ENCODE measurements at regions not wholly inside any gene's neighbourhood (a gene's known extent, or its start where the extent isn't known, plus 50 kb on each side); places are given as distances from the start of the nearest gene placed in this dataset.
"Not testable (repeated sequence)": the region's sequence is repeated elsewhere in the genome, so short reads cannot be mapped to it uniquely, and the experiment has no call there.

DNA sequence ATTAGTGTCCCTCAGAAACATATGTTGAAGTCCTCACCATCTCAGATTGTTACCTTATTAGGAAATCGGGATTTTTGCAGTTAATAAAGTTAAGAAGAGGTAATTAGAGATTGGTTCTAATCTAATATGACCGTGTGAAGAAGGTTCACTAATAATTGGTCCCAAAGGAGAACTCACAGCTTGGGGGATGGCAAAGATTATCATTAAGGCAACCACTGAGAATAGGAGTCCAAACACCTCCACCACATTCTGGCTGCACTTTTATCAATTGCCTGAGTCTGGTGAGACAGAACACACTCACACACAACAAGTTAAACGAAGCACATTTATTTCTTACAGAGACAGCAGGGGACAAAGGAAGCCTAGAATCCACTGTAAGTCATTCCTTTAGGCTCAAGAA lies 94.9 kb upstream of the PRDM9 start:
- H3K27ac ChIP-seq (ENCODE audit: low read length), result no peak overlapping the region
- DNase-seq (no peak), ATAC-seq (ENCODE audit: insufficient read depth, low read depth) (no peak)
- H3K4me1 ChIP-seq (ENCODE audit: insufficient read depth, low read length), result no peaks in the 10 kb centered on the region
- no peaks in the 10 kb centered on the region for H3K36me3 ChIP-seq (ENCODE audit: insufficient read depth, low read length)
- no peak overlapping the region for H3K9ac ChIP-seq (ENCODE audit: low read depth, low read length)
- no peak overlapping the region for H3K4me3 ChIP-seq (ENCODE audit: low read depth in 1 of 2, low read length in 2 of 2)
- no peaks in the 10 kb centered on the region for H3K79me2 ChIP-seq (ENCODE audit: insufficient read depth, low read length)
- no peaks in the 10 kb centered on the region for H4K20me1 ChIP-seq (ENCODE audit: insufficient read depth, low read length)
- no peaks in the 10 kb centered on the region for H3K27me3 ChIP-seq (ENCODE audit: insufficient read depth, low read length, poor library complexity)
- H2AFZ ChIP-seq (ENCODE audit: low read depth, low read length), result no peak overlapping the region
- TF ChIP-seq, protein P1, sequence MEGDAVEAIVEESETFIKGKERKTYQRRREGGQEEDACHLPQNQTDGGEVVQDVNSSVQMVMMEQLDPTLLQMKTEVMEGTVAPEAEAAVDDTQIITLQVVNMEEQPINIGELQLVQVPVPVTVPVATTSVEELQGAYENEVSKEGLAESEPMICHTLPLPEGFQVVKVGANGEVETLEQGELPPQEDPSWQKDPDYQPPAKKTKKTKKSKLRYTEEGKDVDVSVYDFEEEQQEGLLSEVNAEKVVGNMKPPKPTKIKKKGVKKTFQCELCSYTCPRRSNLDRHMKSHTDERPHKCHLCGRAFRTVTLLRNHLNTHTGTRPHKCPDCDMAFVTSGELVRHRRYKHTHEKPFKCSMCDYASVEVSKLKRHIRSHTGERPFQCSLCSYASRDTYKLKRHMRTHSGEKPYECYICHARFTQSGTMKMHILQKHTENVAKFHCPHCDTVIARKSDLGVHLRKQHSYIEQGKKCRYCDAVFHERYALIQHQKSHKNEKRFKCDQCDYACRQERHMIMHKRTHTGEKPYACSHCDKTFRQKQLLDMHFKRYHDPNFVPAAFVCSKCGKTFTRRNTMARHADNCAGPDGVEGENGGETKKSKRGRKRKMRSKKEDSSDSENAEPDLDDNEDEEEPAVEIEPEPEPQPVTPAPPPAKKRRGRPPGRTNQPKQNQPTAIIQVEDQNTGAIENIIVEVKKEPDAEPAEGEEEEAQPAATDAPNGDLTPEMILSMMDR (IDR thresholded peaks at IDR 0.05; ENCODE audit: borderline replicate concordance, extremely low read depth, low read length, poor library complexity, severe bottlenecking), result no peak
- TF ChIP-seq EZH2 (IDR thresholded peaks at IDR 0.05; ENCODE audit: borderline replicate concordance, low read depth, low read length, severe bottlenecking), result no peak
- no peaks in the 10 kb centered on the region for H3K9me3 ChIP-seq (ENCODE audit: insufficient read depth, low read length, severe bottlenecking)
- H3K4me2 ChIP-seq (ENCODE audit: insufficient read depth, low read length), result no peak overlapping the region

DNA sequence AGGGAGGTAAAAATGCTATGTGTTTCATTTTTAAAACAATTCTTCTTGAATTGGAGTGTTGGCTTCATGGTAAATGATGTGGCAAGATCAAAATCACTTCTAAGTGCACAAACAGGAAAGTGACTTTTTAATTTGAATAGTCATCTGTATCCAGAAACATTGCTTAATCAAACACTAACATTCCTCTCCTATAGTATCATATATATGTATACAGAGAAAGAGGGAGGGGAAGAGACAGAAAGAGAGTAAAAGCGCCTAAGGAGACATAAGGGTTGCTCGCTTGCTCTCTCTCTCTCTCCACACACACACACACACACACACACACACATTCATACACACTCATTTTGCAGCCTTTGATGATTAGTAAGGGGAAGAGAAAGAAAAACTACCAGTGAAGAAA lies 95.4 kb upstream of the PRDM9 start:
- no peak for TF ChIP-seq EZH2 (IDR thresholded peaks at IDR 0.05; ENCODE audit: borderline replicate concordance, low read depth, low read length, severe bottlenecking)
- no peaks in the 10 kb centered on the region for H3K27me3 ChIP-seq (ENCODE audit: insufficient read depth, low read length, poor library complexity)
- no peak overlapping the region for H3K9ac ChIP-seq (ENCODE audit: low read depth, low read length)
- H3K9me3 ChIP-seq (ENCODE audit: insufficient read depth, low read length, severe bottlenecking), result no peaks in the 10 kb centered on the region
- no peaks in the 10 kb centered on the region for H3K36me3 ChIP-seq (ENCODE audit: insufficient read depth, low read length)
- H3K4me3 ChIP-seq (ENCODE audit: low read depth in 1 of 2, low read length in 2 of 2), result no peak overlapping the region
- no peak overlapping the region for H3K4me2 ChIP-seq (ENCODE audit: insufficient read depth, low read length)
- ATAC-seq (ENCODE audit: insufficient read depth, low read depth) (no peak), DNase-seq (no peak)
- no peaks in the 10 kb centered on the region for H3K79me2 ChIP-seq (ENCODE audit: insufficient read depth, low read length)
- H3K27ac ChIP-seq (ENCODE audit: low read length), result no peak overlapping the region
- no peak overlapping the region for H2AFZ ChIP-seq (ENCODE audit: low read depth, low read length)
- H4K20me1 ChIP-seq (ENCODE audit: insufficient read depth, low read length), result no peaks in the 10 kb centered on the region
- H3K4me1 ChIP-seq (ENCODE audit: insufficient read depth, low read length), result no peaks in the 10 kb centered on the region

DNA sequence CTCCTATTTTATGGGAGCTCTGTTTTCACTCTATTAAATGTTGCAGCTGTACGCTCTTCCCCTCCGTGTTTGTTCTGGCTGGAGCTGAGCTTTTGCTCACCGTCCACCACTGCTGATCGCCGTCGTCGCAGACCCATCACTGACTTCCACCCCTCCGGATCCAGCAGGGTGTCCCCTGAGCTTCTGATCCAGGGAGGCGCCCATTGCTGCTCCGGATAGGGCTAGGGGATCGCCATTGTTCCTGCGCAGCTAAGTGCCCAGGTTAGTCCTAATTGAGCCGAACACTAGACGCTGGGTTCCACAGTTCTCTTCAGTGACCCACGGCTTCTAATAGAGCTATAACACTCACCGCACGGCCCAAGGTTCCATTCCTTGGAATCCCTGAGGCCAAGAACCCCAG lies 96.2 kb upstream of the PRDM9 start:
- H3K4me1 ChIP-seq (ENCODE audit: insufficient read depth, low read length), result no peaks in the 10 kb centered on the region
- H3K9me3 ChIP-seq (ENCODE audit: insufficient read depth, low read length, severe bottlenecking), result no peaks in the 10 kb centered on the region
- H2AFZ ChIP-seq (ENCODE audit: low read depth, low read length), result no peak overlapping the region
- H3K4me3 ChIP-seq (ENCODE audit: low read depth in 1 of 2, low read length in 2 of 2), result no peak overlapping the region
- H3K36me3 ChIP-seq (ENCODE audit: insufficient read depth, low read length), result no peaks in the 10 kb centered on the region
- H3K27me3 ChIP-seq (ENCODE audit: insufficient read depth, low read length, poor library complexity), result no peaks in the 10 kb centered on the region
- ATAC-seq (ENCODE audit: insufficient read depth, low read depth), result no peak
- DNase-seq, result no peak
- TF ChIP-seq EZH2 (IDR thresholded peaks at IDR 0.05; ENCODE audit: borderline replicate concordance, low read depth, low read length, severe bottlenecking), result no peak
- TF ChIP-seq, protein P1 (IDR thresholded peaks at IDR 0.05; ENCODE audit: borderline replicate concordance, extremely low read depth, low read length, poor library complexity, severe bottlenecking), result no peak
- H3K4me2 ChIP-seq (ENCODE audit: insufficient read depth, low read length), result no peak overlapping the region
- H3K9ac ChIP-seq (ENCODE audit: low read depth, low read length), result no peak overlapping the region
- no peak overlapping the region for H3K27ac ChIP-seq (ENCODE audit: low read length)
- no peaks in the 10 kb centered on the region for H4K20me1 ChIP-seq (ENCODE audit: insufficient read depth, low read length)
- H3K79me2 ChIP-seq (ENCODE audit: insufficient read depth, low read length), result no peaks in the 10 kb centered on the region

DNA sequence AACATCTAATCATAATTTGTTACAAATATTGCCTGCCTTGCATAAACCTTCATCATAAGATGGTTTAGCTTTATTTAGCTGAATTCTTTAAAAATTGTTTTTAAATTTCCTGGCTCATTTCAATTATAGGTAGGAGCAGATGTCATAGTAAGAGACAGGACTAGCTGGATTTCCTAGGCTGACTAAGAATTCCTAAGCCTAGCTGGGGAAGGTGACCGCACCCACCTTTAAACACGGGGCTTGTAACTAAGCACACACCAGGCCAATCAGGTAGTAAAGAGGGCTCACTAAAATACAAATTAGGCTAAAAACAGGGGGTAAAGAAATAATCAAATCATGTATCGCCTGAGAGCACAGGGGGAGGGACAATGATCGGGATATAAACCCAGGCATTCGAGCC lies 96.6 kb upstream of the PRDM9 start:
- H3K9ac ChIP-seq (ENCODE audit: low read depth, low read length); H3K9me3 ChIP-seq (ENCODE audit: insufficient read depth, low read length, severe bottlenecking); H3K79me2 ChIP-seq (ENCODE audit: insufficient read depth, low read length); ATAC-seq (ENCODE audit: insufficient read depth, low read depth); H3K36me3 ChIP-seq (ENCODE audit: insufficient read depth, low read length); H3K27ac ChIP-seq (ENCODE audit: low read length); DNase-seq; H2AFZ ChIP-seq (ENCODE audit: low read depth, low read length); H3K4me2 ChIP-seq (ENCODE audit: insufficient read depth, low read length); H4K20me1 ChIP-seq (ENCODE audit: insufficient read depth, low read length); H3K4me1 ChIP-seq (ENCODE audit: insufficient read depth, low read length); H3K27me3 ChIP-seq (ENCODE audit: insufficient read depth, low read length, poor library complexity); H3K4me3 ChIP-seq (ENCODE audit: low read depth in 1 of 2, low read length in 2 of 2): not testable (repeated sequence)

All from DND-41 (cell line).